ENCODE measurements at regions not wholly inside any gene's neighbourhood (a gene's known extent, or its start where the extent isn't known, plus 50 kb on each side); places are given as distances from the start of the nearest gene placed in this dataset.

DNA sequence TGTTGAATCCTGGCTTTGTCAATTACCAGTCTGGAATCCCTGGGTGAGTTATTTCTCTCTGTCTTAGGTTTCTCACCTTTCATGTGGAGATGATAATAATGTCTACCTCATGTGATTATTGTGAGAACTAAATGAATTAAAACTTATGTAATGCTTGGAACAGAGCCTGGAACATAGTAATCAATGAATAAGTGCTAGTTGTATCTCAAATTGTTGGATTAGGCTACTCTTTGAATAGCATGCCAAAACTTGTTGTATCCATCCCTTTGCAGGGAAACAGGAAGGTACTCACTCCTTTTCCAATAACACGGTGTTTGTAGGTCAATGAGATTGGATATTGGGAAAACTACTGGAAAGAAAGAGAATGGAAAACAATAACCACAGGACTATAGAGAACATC is 796.6 kb upstream of the ZEB2 start:
- Histone ChIP-seq H3K27me3 (no peaks in the 10 kb centered on the region), H3K4me1 (no peaks in the 10 kb centered on the region), H3K4me3 (no peak overlapping the region), H3K9me3 (no peaks in the 10 kb centered on the region), H3K36me3 (no peaks in the 10 kb centered on the region), H3K27ac (no peak overlapping the region)
- DNase-seq, result no peak
- TF ChIP-seq POLR2A (IDR thresholded peaks at IDR 0.05), result no peak
- TF ChIP-seq, protein P1, sequence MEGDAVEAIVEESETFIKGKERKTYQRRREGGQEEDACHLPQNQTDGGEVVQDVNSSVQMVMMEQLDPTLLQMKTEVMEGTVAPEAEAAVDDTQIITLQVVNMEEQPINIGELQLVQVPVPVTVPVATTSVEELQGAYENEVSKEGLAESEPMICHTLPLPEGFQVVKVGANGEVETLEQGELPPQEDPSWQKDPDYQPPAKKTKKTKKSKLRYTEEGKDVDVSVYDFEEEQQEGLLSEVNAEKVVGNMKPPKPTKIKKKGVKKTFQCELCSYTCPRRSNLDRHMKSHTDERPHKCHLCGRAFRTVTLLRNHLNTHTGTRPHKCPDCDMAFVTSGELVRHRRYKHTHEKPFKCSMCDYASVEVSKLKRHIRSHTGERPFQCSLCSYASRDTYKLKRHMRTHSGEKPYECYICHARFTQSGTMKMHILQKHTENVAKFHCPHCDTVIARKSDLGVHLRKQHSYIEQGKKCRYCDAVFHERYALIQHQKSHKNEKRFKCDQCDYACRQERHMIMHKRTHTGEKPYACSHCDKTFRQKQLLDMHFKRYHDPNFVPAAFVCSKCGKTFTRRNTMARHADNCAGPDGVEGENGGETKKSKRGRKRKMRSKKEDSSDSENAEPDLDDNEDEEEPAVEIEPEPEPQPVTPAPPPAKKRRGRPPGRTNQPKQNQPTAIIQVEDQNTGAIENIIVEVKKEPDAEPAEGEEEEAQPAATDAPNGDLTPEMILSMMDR (IDR thresholded peaks at IDR 0.05), result no peak

DNA sequence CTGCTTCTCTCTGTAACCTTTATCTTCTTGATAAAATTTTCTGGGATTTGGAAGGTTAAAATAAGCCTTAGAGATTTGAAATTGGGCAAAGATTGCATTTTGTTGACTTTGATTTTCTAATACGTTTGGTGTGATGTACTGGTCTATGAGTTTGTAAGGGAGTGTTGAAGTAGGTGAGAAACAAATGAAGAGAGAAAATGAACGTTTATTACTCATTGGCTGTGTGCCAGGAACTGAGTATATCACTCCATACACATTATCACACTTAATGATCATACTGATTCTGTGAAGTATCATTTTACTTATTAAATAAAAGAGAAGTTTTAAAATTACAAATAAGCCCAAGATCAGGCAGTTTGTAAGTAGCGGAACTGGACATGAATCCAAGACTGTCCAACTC is 795.1 kb upstream of the ZEB2 start:
- no peaks in the 10 kb centered on the region for H3K27me3 ChIP-seq
- no peak overlapping the region for H3K4me3 ChIP-seq
- no peaks in the 10 kb centered on the region for H3K36me3 ChIP-seq
- TF ChIP-seq, protein P1 (IDR thresholded peaks at IDR 0.05), result no peak
- no peak for TF ChIP-seq POLR2A (IDR thresholded peaks at IDR 0.05)
- no peak overlapping the region for H3K27ac ChIP-seq
- H3K9me3 ChIP-seq, result no peaks in the 10 kb centered on the region
- H3K4me1 ChIP-seq, result no peaks in the 10 kb centered on the region
- DNase-seq, result no peak

DNA sequence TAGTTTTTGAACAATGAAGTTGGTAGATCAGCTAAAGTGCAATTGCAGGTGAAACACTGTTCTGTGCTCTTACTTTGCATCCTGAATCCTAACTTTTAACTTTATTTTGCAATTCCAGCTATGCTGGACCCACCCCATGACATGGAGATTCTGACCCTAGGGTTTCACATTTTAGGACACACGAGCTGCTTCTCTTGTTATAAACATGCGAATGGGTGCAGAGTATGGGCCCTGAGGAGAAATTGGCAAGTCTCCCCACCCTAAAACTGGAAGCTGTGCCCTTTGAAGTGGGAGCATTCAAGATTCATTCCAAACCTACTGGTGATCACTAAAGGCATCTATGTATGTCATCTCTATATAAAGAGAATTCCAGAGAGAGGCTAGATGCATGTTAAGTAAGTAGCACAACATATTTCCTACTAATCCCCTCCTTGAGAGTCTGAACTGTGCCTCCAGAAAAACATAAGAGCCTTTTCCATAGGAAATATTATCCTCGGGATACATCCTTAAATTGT is 794.3 kb upstream of the ZEB2 start:
- Histone ChIP-seq H3K27ac (no peak overlapping the region), H3K27me3 (no peaks in the 10 kb centered on the region), H3K9me3 (no peaks in the 10 kb centered on the region), H3K36me3 (no peaks in the 10 kb centered on the region), H3K4me1 (no peaks in the 10 kb centered on the region), H3K4me3 (no peak overlapping the region)
- TF ChIP-seq POLR2A (IDR thresholded peaks at IDR 0.05), result no peak
- TF ChIP-seq, protein P1 (IDR thresholded peaks at IDR 0.05), result no peak
- no peak for DNase-seq

DNA sequence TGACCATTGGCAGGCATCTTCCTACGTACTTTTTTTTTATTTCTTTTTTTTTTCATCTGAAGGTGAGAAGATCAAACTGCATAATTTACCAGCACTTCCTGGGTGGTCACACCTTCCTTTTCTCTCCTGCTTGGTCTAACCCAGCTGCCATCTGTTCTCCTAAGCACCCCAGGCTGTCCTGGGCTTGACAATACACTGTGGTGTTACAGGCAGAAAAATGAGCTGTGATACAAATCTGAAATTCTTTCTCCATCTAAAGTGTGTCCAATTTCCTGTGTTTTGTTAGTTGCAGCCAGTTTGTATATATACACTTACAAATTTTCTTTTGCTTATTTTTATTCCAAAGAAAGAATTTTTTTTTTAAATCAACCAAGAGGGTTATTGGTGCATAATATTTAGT is 786.0 kb upstream of the ZEB2 start:
- H3K27me3 ChIP-seq, result no peaks in the 10 kb centered on the region
- TF ChIP-seq, protein P1 (IDR thresholded peaks at IDR 0.05), result no peak
- no peak for DNase-seq

DNA sequence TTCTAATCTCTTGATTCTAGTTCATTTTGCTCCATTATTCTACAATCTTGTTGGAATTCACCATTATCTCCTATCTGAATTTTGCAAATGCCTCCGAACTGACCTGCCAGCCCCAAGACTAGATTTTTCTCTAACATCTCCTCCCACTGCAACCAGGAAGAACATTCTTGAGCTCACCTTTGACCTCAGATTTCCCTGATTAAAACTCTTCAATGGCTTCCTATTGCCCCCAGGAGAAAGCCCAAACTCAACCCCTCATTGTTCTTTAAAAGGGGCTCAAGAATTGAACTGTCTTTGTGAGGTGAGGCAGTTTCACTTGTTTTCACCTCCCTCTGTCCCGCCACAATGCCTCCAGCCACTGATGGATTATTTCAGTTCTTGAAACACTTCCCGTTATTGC is 784.6 kb upstream of the ZEB2 start:
- no peak for DNase-seq
- TF ChIP-seq POLR2A (IDR thresholded peaks at IDR 0.05), result no peak
- TF ChIP-seq, protein P1 (IDR thresholded peaks at IDR 0.05), result no peak
- no peaks in the 10 kb centered on the region for H3K36me3 ChIP-seq
- H3K27ac ChIP-seq, result no peak overlapping the region
- H3K27me3 ChIP-seq, result no peaks in the 10 kb centered on the region
- no peak overlapping the region for H3K4me3 ChIP-seq
- H3K9me3 ChIP-seq, result no peaks in the 10 kb centered on the region
- no peaks in the 10 kb centered on the region for H3K4me1 ChIP-seq

More for the DNA sequence above, 786.0 kb upstream of the ZEB2 start:
- Histone ChIP-seq H3K27ac (no peak overlapping the region), H3K4me3 (no peak overlapping the region), H3K4me1 (no peaks in the 10 kb centered on the region), H3K9me3 (no peaks in the 10 kb centered on the region), H3K36me3 (no peaks in the 10 kb centered on the region)

DNA sequence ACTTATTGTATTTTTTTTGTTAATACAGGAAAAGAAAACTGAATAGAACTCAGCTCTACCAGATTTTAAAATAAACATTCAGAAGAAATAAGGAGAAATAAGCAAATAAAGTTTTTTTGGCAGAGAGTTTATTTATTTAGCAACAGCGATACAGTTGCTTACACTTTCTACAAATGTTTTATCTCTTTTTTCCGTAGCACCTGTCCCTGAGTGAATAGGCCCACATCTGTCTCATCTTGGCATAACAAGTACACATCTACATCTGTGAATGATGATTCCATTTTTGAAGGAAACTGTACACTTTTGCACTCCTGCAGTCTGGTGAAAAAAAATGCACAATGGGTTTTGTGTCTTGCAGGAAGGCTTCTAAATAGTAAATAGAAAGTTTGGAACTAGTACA is 783.6 kb upstream of the ZEB2 start:
- Histone ChIP-seq H3K27ac (no peak overlapping the region), H3K9me3 (no peaks in the 10 kb centered on the region), H3K27me3 (no peaks in the 10 kb centered on the region), H3K4me3 (no peak overlapping the region), H3K36me3 (no peaks in the 10 kb centered on the region), H3K4me1 (no peaks in the 10 kb centered on the region)
- TF ChIP-seq, protein P1 (IDR thresholded peaks at IDR 0.05), result no peak
- no peak for TF ChIP-seq POLR2A (IDR thresholded peaks at IDR 0.05)
- DNase-seq, result no peak

Measured in Peyer's patch (tissue), 4 donors.